SU-DHL-6 (cell line): ENCODE measurements at regions not wholly inside any gene's neighbourhood (a gene's known extent, or its start where the extent isn't known, plus 50 kb on each side); places are given as distances from the start of the nearest gene placed in this dataset.
"Not testable (repeated sequence)": the region's sequence is repeated elsewhere in the genome, so short reads cannot be mapped to it uniquely, and the experiment has no call there.

ENCODE experiments used
- H2AFZ ChIP-seq: fragments of 200-600 bp; sonication (generic); 2 replicates; pipeline ENCODE4 v1.6.1; 2014; ENCODE audit warnings: low read depth, mild to moderate bottlenecking, moderate library complexity, mixed read lengths, antibody characterized with exemption, low read length; ENCODE audit not compliant: severe bottlenecking
- H3F3A ChIP-seq: fragments of 200-600 bp; shearing (Covaris generic); 2 replicates; pipeline ENCODE4 v1.6.0; 2016; ENCODE audit warnings: antibody characterized with exemption, mild to moderate bottlenecking; ENCODE audit not compliant: insufficient read depth
- H3K27ac ChIP-seq: fragments of 200-600 bp; sonication (generic); 2 replicates; pipeline ENCODE4 v1.5.1; 2016; ENCODE audit warnings: low read depth, mild to moderate bottlenecking, low read length, moderate library complexity, mixed read lengths
- H3K27me3 ChIP-seq: fragments of 200-600 bp; sonication (generic), shearing (Covaris generic); 2 replicates; pipeline ENCODE4 v1.6.0; 2014; ENCODE audit warnings: mild to moderate bottlenecking, low read length
- H3K36me3 ChIP-seq: fragments of 200-600 bp; sonication (generic); 2 replicates; pipeline ENCODE4 v1.6.1; 2014; ENCODE audit warnings: mild to moderate bottlenecking, low read length, mixed read lengths
- H3K4me2 ChIP-seq: fragments of 300-600, 200-600 bp; shearing (Covaris generic), sonication (generic); 2 replicates; pipeline ENCODE4 v1.6.0; 2014; ENCODE audit warnings: low read length, low read depth, mild to moderate bottlenecking; ENCODE audit not compliant: poor library complexity, severe bottlenecking
- H3K4me3 ChIP-seq: fragments of 200-600 bp; sonication (generic); 2 replicates; pipeline ENCODE4 v1.5.1; 2014; ENCODE audit warnings: antibody characterized with exemption, low read length, mild to moderate bottlenecking, mixed read lengths; ENCODE audit not compliant: insufficient read depth, poor library complexity, severe bottlenecking
- H3K79me2 ChIP-seq: fragments of 200-600 bp; sonication (generic); 2 replicates; pipeline ENCODE4 v1.6.1; 2014; ENCODE audit warnings: mild to moderate bottlenecking, low read length, moderate library complexity; ENCODE audit not compliant: insufficient read depth
- H3K9ac ChIP-seq: fragments of 200-600 bp; sonication (generic); 2 replicates; pipeline ENCODE4 v1.7.0; 2014; ENCODE audit warnings: mild to moderate bottlenecking, low read length
- H3K9me2 ChIP-seq: fragments of 200-600 bp; sonication (generic); replicated peaks from 2 replicates; pipeline ENCODE4 v1.6.1; 2014; ENCODE audit warnings: low read length; ENCODE audit not compliant: insufficient read depth
- H3K9me3 ChIP-seq: fragments of 200-600 bp; sonication (generic); 2 replicates; pipeline ENCODE4 v1.6.1; 2014; ENCODE audit warnings: low read length, mixed read lengths; ENCODE audit not compliant: insufficient read depth
- H4K20me1 ChIP-seq: fragments of 200-600 bp; sonication (generic); 2 replicates; pipeline ENCODE4 v1.6.1; 2014; ENCODE audit warnings: low read depth, mild to moderate bottlenecking, antibody characterized with exemption, low read length, moderate library complexity, mixed read lengths
- EZH2phosphoT487 ChIP-seq: fragments of 200-600 bp; sonication (generic), shearing (Covaris generic); conservative IDR thresholded peaks from 2 replicates; pipeline ENCODE4 v1.6.1; 2018; ENCODE audit warnings: mild to moderate bottlenecking, antibody characterized with exemption, low read length, moderate library complexity, mixed read lengths
- TF ChIP-seq, protein P1 (sequence below): fragments of 200-600 bp; sonication (generic); IDR thresholded peaks from one replicate; pipeline ENCODE4 v1.5.1; 2017; ENCODE audit warnings: antibody characterized with exemption, mild to moderate bottlenecking, low read length, moderate library complexity; ENCODE audit not compliant: insufficient read depth, poor library complexity, severe bottlenecking

DNA sequence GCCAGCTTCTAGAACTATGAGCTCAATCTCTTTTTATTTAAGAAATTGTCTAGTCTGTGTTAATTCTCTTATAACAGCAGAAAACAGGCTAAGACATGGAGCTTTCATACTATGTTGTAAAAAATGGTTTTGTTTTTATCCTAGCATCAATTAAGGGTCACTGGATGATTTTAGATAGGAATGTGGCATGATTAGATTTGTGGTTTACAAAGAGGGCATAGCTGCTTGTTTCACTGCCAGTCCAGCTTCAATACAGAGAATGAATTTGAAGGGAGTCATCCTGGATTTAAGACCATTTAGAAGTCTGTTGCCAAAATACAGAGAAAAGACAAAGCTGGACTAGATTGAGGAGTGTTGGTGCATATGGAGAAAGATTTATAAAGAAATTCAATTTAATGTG, 532.6 kb upstream of the CCDC54 start:
- H3K9me2 ChIP-seq, result no peaks in the 10 kb centered on the region
- no peak overlapping the region for H3K4me3 ChIP-seq
- no peak overlapping the region for H3K9ac ChIP-seq
- H3K27me3 ChIP-seq, result no peaks in the 10 kb centered on the region
- H3K36me3 ChIP-seq, result 0 out of 2 replicates have a peak, but pooled peaks cover 2% of the 10 kb centered on the region
- no peaks in the 10 kb centered on the region for H3K9me3 ChIP-seq
- H3K79me2 ChIP-seq, result no peaks in the 10 kb centered on the region
- no peak overlapping the region for H3K27ac ChIP-seq
- TF ChIP-seq, protein P1, sequence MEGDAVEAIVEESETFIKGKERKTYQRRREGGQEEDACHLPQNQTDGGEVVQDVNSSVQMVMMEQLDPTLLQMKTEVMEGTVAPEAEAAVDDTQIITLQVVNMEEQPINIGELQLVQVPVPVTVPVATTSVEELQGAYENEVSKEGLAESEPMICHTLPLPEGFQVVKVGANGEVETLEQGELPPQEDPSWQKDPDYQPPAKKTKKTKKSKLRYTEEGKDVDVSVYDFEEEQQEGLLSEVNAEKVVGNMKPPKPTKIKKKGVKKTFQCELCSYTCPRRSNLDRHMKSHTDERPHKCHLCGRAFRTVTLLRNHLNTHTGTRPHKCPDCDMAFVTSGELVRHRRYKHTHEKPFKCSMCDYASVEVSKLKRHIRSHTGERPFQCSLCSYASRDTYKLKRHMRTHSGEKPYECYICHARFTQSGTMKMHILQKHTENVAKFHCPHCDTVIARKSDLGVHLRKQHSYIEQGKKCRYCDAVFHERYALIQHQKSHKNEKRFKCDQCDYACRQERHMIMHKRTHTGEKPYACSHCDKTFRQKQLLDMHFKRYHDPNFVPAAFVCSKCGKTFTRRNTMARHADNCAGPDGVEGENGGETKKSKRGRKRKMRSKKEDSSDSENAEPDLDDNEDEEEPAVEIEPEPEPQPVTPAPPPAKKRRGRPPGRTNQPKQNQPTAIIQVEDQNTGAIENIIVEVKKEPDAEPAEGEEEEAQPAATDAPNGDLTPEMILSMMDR, result no peak
- TF ChIP-seq EZH2phosphoT487, result no peak
- H2AFZ ChIP-seq, result no peak overlapping the region
- no peak overlapping the region for H3K4me2 ChIP-seq
- no peaks in the 10 kb centered on the region for H3F3A ChIP-seq
- H4K20me1 ChIP-seq, result no peaks in the 10 kb centered on the region

DNA sequence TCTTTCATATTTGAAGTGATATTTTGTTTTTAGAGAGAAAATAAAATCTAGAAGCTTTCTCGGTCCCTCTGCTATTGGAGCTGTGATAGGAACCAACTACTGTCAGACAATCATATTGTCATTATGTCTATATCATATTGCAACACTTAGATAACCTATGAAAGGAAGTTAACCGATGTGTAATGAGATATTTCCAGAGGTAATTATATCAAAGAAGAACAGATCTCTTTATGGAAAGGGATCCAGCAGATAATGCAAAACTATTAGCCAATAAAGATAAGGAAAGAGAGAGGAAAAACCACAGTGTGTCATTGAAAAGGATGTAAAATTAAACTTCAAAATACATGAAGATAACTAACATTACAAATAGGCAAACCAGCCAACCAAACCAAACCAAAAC, 529.1 kb upstream of the CCDC54 start:
- no peaks in the 10 kb centered on the region for H3K27me3 ChIP-seq
- TF ChIP-seq, protein P1, result no peak
- TF ChIP-seq EZH2phosphoT487, result no peak

DNA sequence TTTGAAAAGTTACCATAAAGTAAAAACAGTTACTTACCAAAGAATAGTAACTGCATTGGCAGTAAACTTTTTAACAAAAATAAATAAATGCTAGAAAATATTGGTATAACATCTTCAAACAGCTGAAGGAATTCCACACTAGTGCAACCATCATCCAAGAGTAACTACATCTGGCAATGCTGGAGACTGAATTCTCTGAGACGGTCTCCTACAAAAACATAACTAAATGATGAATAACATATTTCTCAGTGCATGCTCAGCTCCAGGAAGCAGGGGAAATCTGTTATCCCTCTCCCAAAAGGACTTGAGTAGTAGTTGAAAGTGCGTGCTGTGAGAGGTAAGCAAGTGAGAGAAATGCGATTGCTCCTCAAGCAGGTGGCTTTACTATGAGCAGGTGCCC, 526.8 kb upstream of the CCDC54 start:
- no peaks in the 10 kb centered on the region for H3K27me3 ChIP-seq
- no peak overlapping the region for H3K4me3 ChIP-seq
- H3F3A ChIP-seq, result no peaks in the 10 kb centered on the region
- TF ChIP-seq, protein P1, result no peak
- no peak for TF ChIP-seq EZH2phosphoT487
- H3K9ac ChIP-seq, result no peak overlapping the region
- no peaks in the 10 kb centered on the region for H3K9me3 ChIP-seq
- H4K20me1 ChIP-seq, result no peaks in the 10 kb centered on the region
- no peak overlapping the region for H2AFZ ChIP-seq
- H3K27ac ChIP-seq, result no peak overlapping the region
- no peak overlapping the region for H3K4me2 ChIP-seq
- H3K79me2 ChIP-seq, result no peaks in the 10 kb centered on the region
- H3K9me2 ChIP-seq, result no peaks in the 10 kb centered on the region
- H3K36me3 ChIP-seq, result no peaks in the 10 kb centered on the region

More for the DNA sequence above, 529.1 kb upstream of the CCDC54 start:
- no peak overlapping the region for H3K9ac ChIP-seq
- no peaks in the 10 kb centered on the region for H3K9me3 ChIP-seq
- no peaks in the 10 kb centered on the region for H3K79me2 ChIP-seq
- no peaks in the 10 kb centered on the region for H3K9me2 ChIP-seq
- H2AFZ ChIP-seq, result no peak overlapping the region
- H4K20me1 ChIP-seq, result no peaks in the 10 kb centered on the region
- H3K27ac ChIP-seq, result no peak overlapping the region
- H3K4me3 ChIP-seq, result no peak overlapping the region
- H3K36me3 ChIP-seq, result no peaks in the 10 kb centered on the region
- H3K4me2 ChIP-seq, result no peak overlapping the region
- no peaks in the 10 kb centered on the region for H3F3A ChIP-seq

DNA sequence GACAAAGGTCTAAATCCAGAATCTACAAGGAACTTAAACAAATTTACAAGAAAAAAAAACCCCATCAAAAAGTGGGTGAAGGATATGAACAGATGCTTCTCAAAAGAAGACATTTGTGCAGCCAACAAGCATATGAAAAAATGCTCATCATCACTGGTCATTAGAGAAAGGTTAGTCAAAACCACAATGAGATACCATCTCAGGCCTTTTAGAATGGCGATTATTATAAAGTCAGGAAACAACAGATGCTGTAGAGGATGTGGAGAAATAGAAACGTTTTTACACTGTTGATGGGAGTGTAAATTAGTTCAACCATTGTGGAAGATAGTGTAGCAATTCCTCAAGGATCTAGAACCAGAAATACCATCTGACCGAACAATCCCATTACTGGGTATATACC, 518.9 kb upstream of the CCDC54 start:
- H3K9me2 ChIP-seq, H3K27ac ChIP-seq, H2AFZ ChIP-seq, H3K9me3 ChIP-seq, H3F3A ChIP-seq, H3K9ac ChIP-seq, H3K4me3 ChIP-seq, H3K27me3 ChIP-seq, H4K20me1 ChIP-seq, H3K36me3 ChIP-seq, H3K79me2 ChIP-seq, H3K4me2 ChIP-seq: not testable (repeated sequence)
